Hippocampal formation (tissue), 2 donors: ENCODE measurements at regions not wholly inside any gene's neighbourhood (a gene's known extent, or its start where the extent isn't known, plus 50 kb on each side); places are given as distances from the start of the nearest gene placed in this dataset.

ENCODE experiments used
- DNase-seq, 2 donors: peaks; one replicate each; lab custom pipeline; 2025; lab: John Stamatoyannopoulos, UW

DNA sequence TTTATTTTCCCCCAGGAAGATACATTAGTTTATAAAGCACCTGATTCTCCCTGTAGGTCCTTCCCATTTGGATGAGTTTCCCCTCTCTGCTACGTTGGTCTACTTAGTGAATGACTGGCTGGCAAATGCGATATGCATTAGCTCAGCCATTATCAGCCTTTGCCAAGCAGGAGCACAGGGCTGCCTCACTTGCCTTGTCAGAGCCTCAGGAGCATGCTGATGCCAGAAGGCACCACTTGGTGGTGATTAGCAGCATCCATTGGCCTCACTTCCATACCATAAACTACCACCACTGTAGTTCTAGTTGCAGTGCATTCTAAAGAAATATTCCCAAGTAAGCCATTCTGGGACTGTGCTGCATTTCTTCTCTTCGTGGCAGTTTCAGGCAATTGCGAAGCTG is 442.8 kb upstream of the CHST9 start:
- DNase-seq: no peak

DNA sequence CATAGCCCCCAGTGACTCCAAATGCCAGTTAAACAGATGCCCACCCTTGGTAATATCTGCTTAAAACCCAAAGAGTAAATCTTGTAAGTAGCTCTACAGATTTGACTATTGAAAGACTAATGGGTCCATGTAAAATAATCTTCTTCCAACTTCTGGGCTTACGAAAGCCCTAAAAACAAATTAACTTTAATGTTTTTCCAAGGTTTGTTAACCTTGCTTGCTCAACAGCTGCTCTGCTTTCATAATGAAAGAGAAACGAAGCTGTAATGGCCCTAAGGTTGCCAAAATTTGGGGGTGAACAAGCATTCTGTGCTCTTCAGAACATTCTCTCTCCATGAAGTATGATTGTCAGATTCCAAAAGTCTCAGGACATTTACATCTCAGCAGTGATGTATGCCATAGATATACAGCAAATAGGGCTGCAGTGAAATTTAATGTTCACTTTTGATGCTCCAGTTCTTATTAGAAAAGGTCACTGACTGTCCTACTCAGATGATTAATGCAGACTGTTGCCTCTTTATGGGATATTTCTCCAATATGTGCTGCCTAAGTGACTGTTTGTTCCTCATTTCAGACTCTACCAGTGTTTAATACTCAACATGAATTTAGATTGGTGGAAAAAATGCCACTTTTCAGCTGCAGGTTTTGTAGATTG is 436.3 kb upstream of the CHST9 start:
- no peak for DNase-seq

DNA sequence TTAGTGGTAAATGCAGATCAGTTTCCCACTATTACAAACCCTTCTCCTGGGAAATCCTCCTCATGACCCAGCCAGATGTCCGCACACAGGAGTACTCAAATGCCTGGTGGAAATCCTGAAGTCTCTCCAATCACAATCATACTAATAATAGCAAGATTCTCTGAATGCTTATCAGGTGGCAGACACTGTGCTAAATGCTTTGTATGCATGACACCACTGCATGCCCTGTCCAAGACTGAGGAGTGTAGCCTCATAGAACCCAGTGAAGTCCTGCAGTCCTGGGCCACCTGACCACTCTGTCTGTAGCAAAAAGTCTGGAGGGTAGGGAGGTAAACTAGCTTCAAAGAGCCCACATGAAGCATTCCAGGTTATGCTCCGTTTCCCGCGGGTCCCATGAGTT is 434.8 kb upstream of the CHST9 start:
- DNase-seq: no peak

DNA sequence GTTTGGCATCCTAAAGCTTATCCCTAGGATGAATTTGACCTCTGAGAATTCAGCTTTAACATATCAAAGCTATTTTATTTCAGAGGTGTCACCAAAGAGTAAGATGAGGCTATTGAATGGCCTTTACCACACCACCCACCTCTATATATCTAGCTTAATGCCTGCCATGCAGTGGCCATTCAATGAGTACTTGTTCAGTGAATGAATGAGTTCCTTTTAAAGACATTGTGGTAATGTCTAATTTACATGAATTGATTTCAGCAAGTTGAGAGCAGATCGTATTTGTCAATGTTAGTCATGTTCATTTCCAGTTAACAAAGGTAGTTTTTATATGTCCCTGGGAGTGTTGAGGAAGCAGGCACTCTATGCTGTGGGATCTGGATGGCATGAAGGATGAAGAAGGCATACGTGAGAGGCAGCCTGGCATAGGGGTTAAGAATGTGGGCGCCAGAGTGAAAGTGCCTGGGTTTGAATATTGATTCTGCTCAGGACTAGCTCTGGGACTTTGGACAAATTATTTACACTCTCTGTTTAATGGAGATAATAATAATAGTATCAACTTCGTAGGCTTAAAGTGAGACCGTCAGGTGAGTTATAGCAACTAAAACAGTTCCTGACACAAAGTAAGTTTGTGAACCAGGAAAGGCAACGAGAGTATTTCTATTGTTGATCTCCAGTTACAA is 434.1 kb upstream of the CHST9 start:
- no peak for DNase-seq

DNA sequence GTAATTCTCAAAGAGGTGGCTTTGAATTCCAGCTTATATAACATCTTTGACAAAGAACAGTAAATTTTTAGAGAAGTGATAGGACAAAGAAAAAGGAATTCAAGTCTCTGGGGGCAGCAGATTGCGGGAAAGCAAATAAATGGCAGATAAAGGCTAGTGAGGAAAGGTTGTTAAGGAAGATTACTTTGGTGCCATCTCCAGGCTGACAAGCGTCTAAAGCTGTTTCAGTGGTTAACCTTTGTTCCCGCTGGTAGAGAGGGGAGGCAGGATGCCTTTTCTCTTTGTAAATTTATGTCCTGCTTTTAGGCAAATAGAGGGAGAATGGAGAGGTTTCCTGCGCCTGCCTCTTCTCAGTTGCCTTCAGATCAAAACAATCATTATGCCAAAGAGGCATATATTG is 431.2 kb upstream of the CHST9 start:
- DNase-seq: no peak

DNA sequence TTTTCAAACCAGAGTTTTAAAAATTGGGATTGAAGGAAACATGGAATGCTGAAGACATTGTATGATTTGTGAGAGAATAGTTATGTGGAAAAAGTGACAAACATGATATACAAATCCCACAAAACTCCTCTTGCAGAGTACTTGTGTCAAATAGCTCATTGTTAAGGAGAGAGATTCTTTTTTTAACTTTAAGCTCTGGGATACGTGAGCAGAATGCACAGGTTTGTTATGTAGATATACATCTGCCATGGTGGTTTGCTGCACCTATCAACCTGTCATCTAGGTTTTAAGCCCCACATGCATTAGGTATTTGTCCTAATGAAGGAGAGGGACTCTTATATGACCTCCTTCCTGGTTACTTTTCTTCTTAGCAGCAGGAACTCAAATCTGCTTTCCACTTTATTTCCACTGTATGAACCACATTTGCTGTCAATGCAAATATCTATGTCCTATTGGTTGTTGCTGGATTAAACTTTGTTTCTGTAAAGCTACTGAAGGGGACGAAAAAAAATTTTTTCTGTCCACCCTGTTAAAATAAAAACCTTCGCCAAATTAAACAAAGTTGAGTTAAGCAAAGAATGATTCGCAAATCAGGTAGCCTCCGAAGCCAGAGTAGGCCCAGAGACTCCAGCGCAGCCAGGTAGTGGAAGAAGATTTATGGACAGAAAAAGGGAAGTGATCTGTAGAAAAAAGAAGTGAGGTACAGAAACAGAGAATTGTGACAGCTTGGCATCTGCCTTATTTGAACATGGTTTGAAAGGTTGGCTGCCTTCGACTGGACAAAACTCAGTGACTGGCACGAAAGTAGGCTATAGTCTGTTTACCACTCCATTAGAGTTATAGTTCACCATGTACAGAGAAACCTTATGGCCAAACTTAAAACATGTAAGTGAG is 430.1 kb upstream of the CHST9 start:
- DNase-seq: no peak

DNA sequence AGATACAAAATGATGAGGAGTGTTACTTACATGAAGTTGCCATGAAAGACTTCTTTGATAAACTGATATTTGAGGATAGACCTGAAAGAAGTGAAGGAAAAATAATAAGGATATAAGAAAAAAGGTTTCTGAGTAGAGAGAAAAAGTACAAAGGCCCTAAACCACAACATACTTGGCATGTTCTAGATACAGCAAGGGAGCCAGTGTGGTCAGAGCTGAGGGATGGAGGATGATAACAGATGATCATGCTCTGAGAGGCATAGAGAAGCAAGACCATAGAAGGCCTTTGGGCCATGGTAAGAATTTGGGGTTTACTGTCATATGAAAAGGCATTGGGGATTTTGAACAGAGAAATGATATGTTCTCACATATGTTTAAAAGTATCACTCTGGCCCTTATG is 424.1 kb upstream of the CHST9 start:
- no peak for DNase-seq

DNA sequence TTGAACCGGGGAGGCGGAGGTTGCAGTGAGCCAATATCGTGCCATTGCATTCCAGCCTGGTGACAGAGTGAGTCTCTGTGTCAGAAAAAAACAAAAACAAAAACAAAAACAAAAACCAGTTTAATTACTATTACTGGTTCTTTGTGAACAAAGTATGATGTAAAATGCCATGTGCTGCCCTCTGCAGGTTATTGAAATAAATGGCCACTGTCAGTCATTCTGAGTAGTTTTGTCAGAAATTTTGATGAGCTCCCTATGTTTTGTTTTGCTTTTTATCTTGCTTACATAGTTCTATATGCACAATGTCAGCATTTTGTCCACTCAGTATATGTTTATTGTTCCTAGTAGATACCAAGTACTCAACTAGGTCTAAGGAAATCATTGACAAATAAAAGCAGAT is 423.6 kb upstream of the CHST9 start:
- no peak for DNase-seq

DNA sequence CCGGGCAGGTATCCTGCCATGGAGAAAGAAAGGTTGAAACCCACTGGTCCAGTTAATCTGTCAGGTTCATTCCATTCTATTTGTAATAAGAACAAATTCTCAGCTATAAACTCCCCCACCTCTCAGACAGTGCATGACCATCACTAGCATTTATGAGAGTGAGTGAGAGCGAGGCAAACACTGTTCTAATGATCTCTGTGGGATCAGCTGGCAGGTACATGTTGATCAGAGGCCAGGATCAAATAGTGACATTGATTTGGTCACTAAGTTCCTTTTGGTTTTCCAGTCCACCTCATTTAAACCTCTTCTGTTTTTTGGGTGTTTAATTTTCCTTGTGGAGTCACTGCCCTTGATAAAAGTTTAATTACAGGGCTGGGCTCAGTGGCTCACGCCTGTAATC is 423.1 kb upstream of the CHST9 start:
- DNase-seq: no peak

DNA sequence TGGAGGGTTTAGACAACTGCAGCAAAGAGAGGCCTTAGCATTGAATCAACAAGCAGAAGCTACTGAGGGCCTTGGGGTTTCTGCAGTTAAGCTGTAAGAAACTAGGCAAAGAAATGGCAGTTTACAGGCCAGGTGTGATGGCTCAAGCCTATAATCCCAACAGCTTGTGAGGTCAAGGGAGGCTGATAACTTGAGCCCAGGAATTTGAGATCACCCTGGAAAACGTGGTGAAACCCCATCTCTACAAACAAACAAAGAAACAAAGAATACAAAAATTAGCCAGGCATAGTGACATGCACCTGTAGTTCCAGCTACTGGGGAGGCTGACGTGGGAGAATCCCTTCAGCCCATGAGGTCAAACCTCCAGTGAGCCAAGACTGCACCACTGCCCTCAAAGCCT is 421.6 kb upstream of the CHST9 start:
- no peak for DNase-seq

DNA sequence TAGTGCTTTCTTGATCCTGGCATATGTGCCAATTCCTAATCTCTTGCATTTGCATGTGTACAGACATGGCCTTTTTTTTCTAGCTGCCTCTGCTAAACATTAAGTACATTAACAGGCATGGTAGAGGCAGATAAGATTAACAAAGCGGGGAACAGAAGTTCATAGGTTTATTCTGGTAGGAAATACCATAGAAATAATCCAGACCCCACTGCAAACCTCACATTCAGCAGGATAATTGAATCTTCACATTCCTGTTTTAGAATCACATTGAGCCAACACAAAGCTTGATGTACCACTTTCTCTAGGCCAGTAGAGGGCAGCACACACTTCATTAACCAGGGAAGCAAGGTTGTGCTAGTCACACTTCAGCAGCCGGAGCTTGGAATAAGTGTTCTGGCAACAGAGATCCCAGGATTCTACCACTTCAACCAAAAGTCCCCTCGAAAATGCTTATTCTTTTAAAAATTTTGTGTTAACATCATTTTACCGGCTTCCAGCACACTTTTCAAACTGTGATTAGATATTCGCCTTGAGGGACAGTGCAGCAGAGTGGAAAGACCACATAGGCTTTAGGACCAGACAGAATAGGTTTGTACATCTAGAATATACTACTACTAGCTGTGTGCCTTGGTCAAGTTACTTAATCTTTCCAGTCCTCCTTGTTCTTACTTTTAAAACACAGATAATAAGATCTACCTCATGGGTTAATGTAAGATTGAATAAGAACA is 420.2 kb upstream of the CHST9 start:
- peak; percentile 36 to 84 for DNase-seq

DNA sequence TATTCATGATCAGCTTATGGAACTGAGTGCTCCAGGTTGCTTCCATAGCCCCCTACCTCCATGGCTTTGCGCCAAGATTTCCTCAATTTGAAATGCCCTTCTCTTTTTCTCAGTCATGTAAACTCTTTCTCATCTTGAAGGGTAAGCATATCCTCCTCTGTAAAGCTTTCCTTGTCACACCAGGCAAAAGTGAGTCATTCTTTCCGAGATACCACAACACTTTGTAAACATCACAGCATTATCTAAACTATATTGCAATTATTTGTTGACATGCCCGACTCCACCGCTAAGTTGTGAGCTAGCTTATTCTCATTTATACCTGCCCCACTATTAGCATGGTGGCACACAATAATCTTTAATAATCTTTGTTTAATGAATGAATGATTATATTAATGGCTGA is 419.5 kb upstream of the CHST9 start:
- no peak for DNase-seq

DNA sequence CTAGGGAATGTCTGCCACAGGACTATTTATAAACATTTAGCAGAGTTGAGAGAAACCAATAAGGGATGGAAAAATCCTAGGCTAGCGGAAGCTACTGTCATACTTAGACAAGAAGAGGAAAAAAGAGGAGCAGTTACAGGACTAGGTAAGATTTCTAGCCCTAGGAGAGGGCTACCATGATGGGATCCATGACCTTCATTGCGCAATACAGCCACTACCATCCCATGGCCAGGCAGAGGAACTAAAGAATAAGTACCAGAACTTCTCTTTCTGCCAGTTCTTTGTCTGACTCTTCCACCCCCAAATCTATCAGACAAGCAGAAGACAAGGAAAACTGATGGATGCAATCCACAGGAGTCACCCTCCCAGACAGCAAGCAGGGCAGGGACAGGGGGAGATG is 417.0 kb upstream of the CHST9 start:
- no peak for DNase-seq

DNA sequence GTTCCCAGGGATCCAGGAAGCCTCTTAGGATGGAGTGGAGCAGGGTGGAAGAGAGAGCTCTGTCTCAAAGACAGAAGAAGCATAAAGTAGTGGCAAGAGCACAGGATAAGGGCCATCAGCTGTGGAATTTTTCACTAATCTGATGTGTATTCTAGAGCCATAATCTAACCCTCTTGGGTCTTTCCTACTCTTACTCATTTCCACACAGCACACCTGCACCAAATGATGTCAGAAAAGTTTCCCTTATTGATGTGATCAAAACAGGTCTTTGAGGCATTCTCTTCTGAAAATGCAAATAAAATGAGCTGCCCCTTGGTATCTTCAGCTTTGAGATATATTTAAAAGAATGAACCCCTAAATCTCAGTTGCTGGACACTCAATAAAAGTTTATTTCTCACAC is 415.1 kb upstream of the CHST9 start:
- DNase-seq: no peak

DNA sequence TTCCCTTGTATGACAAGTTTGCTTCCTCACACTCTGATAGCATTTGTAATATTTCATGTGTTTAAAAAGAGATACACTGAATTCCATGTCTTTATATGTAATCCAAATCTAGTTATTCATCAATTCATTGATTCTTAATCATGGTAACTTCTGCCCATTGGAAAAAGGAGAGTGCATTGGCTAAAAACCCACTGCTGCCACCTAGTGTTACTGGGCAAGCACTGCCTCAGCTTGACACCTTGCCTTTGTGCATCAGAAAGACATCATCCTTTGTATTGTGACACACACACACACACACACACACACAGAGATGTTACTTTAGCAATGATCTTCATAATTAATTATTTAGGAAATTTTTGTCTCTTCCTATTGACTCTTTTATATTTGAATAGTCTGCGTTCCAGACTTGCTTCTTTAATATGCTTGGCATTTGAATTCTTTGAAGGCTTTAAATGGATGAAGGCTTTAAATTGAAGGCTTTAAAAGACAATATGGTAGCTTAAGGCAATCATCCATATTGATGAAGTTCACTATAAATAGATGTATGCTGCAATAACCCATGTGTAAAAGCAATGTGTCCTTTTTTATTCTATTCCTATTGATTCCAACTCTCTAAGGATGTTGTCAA is 414.2 kb upstream of the CHST9 start:
- peak; percentile 15 to 21 for DNase-seq

DNA sequence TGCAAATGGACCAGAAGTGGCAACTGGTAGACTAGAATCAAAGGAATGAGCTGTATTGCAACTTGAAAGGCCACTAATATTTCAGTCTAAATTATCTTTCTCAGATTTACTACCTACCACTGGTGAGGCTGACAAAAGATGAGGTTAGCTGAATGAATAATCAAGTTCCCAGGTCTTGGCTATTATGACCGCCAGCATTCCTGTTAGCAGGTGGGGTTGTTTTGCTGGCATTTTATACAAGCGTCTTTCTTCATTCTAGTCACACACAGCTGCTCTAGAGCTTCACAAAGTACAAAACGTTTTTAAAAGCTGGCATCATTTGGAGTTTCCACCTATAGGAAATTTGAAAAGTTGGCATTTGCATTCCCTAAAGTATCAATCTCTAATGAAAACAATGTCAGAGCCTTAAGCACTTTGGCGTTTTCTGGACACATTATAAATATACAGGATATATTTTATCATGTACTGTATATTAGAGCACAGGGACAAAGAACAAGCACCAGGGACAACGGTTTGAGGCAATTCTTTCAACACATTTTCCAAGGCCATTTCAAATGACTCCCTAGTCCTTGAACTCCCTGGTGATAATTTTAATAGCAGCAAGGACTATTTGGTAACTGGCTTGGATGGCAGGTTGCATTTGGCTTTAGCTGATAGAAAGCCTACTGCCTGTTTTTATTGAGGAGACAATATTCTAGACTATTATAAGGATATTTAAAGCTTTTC is 410.2 kb upstream of the CHST9 start:
- no peak for DNase-seq

DNA sequence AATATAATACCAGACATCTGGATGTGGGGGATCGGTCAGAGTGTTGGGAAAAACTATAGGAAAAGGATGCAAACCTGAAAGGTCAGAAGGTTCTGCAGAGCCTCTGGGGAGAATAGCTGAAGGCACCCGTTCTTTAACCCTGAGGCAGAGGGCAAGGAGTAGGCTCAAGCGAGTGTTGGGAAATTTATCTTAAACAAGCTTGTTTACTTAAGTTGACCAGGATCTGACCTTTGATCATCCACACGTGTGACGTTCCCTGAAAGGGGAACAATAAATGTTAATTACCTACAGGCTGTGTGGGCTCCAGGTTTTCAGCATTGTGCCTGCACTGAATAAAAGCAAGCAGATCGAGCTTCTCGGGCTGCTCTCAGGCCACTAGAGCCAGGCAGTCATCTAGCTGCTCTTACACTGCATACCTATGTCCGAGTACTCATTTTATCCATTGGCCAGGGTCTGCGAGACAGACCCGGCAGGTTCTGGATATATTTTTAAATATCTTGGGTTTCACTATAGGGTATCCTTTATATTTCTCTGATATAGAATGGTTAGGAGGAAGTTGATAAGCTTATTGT is 400.6 kb upstream of the CHST9 start:
- no peak for DNase-seq

DNA sequence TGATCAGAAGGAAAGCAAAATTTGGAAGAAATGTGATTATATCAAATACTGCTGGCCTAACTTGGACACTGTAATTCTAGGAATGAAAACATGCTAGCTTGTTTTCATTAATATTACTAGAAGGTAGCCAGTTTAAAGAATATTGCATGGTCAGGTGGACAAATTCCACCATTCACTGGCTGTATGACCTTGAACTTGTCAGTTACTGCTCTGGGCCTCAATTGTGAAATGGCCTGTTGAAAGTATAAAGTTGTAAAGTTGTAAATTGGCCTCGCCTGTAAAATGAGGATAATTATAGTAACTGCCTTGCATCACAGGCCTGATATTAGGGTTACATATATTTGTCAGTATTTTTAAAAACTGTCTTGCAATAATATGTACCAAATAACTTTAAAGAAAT is 398.4 kb upstream of the CHST9 start:
- no peak for DNase-seq

DNA sequence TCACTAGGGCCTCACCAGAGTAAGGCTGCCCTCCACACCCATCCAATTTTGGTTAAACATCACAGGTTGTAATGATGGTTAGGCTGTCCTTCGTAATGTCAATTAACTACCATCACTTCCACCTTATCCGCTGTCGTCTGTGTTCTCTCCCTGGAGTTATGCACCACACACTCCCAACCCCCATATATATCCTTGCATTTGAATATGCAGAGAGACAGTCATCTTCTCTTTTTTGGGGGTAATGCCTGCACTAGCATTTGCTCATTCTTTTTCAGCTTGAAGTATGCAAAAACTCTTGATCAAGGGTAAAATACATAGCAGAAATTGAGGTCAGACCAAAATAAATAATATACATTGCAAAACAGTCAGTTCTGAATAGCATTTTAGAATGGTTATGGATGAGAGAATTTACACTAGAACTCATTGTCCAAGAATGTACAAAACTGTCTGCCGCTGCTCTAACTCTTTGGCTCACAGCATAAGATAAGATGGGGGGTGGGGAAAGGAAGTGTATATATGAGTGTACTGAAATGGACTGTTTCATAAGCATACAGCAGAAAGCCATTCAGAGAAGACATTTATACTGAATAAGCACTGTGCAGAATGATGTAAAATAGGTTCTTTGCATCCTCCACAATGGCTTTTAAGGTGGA is 397.8 kb upstream of the CHST9 start:
- no peak for DNase-seq

DNA sequence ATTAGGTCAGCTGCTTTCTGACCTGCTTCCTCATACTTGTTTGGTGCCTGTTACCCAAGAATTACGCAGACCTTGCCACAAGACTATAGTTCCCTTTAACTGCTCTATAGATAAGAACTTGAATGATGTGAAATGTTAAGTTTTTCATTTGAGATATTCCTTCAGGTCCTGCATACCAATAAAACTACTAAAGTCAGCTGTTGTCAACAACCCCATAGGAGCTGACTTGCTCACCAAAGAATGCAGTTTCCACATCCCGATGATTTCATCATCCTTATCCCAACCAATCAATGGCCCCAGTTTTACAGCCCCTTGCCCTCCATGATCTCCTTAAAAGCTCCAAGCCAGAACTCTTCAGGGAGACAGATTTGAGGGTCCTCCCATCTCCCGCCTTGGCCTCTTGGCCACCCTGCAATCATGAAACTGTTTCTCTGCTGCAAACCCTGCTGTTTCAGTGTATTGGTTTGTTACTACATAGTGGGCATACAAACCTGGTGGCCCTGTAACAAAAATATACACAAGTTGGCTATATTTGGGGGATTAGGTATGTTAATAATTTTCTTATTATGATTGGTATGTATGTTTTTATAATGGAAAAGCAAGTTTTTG is 396.3 kb upstream of the CHST9 start:
- no peak for DNase-seq
